ENCODE measurements at regions not wholly inside any gene's neighbourhood (a gene's known extent, or its start where the extent isn't known, plus 50 kb on each side); places are given as distances from the start of the nearest gene placed in this dataset.

- ChIA-PET CTCF (ENCODE audit: low intra/inter-chr PET ratio, low total read pairs) (no interaction called here), POLR2A (no interaction called here)
- H4K20me1 ChIP-seq (ENCODE audit: insufficient read depth, low read length), result no peaks in the 10 kb centered on the region
- in situ Hi-C loops (cut with HindIII; ENCODE audit: extremely low pct_ligation_motif_present, low pct_unique_long_range_greater_than_20kb), result no loop called here
- H3K4me1 ChIP-seq (ENCODE audit: insufficient read depth, low read length), result no peaks in the 10 kb centered on the region
- H3K27ac ChIP-seq (ENCODE audit: extremely low read length, insufficient read depth, low read length), result no peak overlapping the region
- H3K9ac ChIP-seq (ENCODE audit: insufficient read depth, low read depth, low read length), result no peak overlapping the region
- TF ChIP-seq U2AF1 (optimal IDR thresholded peaks at IDR 0.05; ENCODE audit: low read depth, low read length), result no peak
- no peak for TF ChIP-seq SETDB1 (CRISPR knock-in tag; IDR thresholded peaks at IDR 0.05; ENCODE audit: borderline replicate concordance)
- no peak for TF ChIP-seq GFI1 (CRISPR knock-in tag; IDR thresholded peaks at IDR 0.05; ENCODE audit: borderline replicate concordance)
- TF ChIP-seq, protein P1, sequence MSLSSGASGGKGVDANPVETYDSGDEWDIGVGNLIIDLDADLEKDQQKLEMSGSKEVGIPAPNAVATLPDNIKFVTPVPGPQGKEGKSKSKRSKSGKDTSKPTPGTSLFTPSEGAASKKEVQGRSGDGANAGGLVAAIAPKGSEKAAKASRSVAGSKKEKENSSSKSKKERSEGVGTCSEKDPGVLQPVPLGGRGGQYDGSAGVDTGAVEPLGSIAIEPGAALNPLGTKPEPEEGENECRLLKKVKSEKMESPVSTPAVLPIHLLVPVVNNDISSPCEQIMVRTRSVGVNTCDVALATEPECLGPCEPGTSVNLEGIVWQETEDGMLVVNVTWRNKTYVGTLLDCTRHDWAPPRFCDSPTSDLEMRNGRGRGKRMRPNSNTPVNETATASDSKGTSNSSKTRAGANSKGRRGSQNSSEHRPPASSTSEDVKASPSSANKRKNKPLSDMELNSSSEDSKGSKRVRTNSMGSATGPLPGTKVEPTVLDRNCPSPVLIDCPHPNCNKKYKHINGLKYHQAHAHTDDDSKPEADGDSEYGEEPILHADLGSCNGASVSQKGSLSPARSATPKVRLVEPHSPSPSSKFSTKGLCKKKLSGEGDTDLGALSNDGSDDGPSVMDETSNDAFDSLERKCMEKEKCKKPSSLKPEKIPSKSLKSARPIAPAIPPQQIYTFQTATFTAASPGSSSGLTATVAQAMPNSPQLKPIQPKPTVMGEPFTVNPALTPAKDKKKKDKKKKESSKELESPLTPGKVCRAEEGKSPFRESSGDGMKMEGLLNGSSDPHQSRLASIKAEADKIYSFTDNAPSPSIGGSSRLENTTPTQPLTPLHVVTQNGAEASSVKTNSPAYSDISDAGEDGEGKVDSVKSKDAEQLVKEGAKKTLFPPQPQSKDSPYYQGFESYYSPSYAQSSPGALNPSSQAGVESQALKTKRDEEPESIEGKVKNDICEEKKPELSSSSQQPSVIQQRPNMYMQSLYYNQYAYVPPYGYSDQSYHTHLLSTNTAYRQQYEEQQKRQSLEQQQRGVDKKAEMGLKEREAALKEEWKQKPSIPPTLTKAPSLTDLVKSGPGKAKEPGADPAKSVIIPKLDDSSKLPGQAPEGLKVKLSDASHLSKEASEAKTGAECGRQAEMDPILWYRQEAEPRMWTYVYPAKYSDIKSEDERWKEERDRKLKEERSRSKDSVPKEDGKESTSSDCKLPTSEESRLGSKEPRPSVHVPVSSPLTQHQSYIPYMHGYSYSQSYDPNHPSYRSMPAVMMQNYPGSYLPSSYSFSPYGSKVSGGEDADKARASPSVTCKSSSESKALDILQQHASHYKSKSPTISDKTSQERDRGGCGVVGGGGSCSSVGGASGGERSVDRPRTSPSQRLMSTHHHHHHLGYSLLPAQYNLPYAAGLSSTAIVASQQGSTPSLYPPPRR (CRISPR knock-in tag; IDR thresholded peaks at IDR 0.05; ENCODE audit: borderline replicate concordance), result no peak
- no peak for TF ChIP-seq ZNF225 (CRISPR knock-in tag; IDR thresholded peaks at IDR 0.05)
- TF ChIP-seq ZSCAN20 (CRISPR knock-in tag; IDR thresholded peaks at IDR 0.05; ENCODE audit: borderline replicate concordance), result no peak
- no peak for TF ChIP-seq IRX3 (CRISPR knock-in tag; IDR thresholded peaks at IDR 0.05; ENCODE audit: borderline replicate concordance, low read depth)
- TF ChIP-seq SP140L (CRISPR knock-in tag; IDR thresholded peaks at IDR 0.05; ENCODE audit: borderline replicate concordance), result no peak
- TF ChIP-seq HMGXB3 (CRISPR knock-in tag; IDR thresholded peaks at IDR 0.05; ENCODE audit: borderline replicate concordance), result no peak
- no peak for TF ChIP-seq ATF7 (IDR thresholded peaks at IDR 0.05)
- TF ChIP-seq ATF7 (CRISPR knock-in tag; IDR thresholded peaks at IDR 0.05), result no peak
- no peaks in the 10 kb centered on the region for H3K79me2 ChIP-seq (ENCODE audit: insufficient read depth, low read length)
- H3K9me3 ChIP-seq (ENCODE audit: low read length), result no peaks in the 10 kb centered on the region; the same call in 1 of the 2 replicates
- no peaks in the 10 kb centered on the region for H3K36me3 ChIP-seq (replicated peaks in 1 of 2; ENCODE audit: control insufficient read depth in 1 of 2, insufficient read depth in 2 of 2, low read length in 2 of 2)
- no peak for DNase-seq (ENCODE audit: low spot score)
- H3K4me3 ChIP-seq (replicated peaks in 1 of 3; ENCODE audit: insufficient read depth in 1 of 3, low read depth in 2 of 3, low read length in 3 of 3), result no peak overlapping the region
- H2AFZ ChIP-seq (ENCODE audit: low read length), result no peak overlapping the region
- FAIRE-seq, result no peak
- intact Hi-C loops (cut with micrococcal nuclease; ENCODE audit: unreplicated experiment), result no loop called here
- BruUV-seq (replicated peaks), result no TSS peak
- H3K4me2 ChIP-seq (ENCODE audit: low read depth, low read length), result no peak overlapping the region
- no peaks in the 10 kb centered on the region for H3K27me3 ChIP-seq (ENCODE audit: control insufficient read depth in 1 of 2, insufficient read depth in 2 of 2, low read length in 2 of 2)
- ATAC-seq, result no peak
Observed at GRCh38 chr7:110139056-110139455, 951.9 kb upstream of the LRRN3 start.
